ENCODE measurements at regions not wholly inside any gene's neighbourhood (a gene's known extent, or its start where the extent isn't known, plus 50 kb on each side); places are given as distances from the start of the nearest gene placed in this dataset.

DNA sequence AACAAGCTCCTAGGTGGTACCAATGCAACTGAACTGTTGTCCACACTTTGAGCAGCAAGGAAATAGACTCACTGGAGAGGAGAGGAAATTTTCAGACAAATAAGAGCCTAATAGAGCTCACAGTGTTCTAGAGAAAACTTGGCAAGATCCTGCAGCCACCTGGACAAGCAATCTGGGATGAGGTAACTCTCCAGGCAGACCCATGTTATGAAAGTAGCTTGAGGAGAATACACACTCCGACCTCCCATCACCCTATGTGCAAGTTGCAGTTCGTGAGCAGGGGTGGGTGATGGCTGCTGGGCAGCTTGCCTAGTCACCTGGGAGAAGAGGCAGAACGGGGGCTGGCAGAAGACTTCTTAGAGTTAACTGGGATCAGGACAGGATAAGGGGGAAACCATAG lies 102.2 kb downstream of the KLF4 start:
- H3K4me3 ChIP-seq (replicated peaks in 1 of 2; ENCODE audit: low read depth in 2 of 2, low read length in 2 of 2): no peak overlapping the region
- DNase-seq (ENCODE audit: low read depth in 2 of 2): peak; percentile 8 to 20
- TF ChIP-seq, protein P1, sequence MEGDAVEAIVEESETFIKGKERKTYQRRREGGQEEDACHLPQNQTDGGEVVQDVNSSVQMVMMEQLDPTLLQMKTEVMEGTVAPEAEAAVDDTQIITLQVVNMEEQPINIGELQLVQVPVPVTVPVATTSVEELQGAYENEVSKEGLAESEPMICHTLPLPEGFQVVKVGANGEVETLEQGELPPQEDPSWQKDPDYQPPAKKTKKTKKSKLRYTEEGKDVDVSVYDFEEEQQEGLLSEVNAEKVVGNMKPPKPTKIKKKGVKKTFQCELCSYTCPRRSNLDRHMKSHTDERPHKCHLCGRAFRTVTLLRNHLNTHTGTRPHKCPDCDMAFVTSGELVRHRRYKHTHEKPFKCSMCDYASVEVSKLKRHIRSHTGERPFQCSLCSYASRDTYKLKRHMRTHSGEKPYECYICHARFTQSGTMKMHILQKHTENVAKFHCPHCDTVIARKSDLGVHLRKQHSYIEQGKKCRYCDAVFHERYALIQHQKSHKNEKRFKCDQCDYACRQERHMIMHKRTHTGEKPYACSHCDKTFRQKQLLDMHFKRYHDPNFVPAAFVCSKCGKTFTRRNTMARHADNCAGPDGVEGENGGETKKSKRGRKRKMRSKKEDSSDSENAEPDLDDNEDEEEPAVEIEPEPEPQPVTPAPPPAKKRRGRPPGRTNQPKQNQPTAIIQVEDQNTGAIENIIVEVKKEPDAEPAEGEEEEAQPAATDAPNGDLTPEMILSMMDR (IDR thresholded peaks at IDR 0.05; ENCODE audit: low read depth, low read length): no peak

DNA sequence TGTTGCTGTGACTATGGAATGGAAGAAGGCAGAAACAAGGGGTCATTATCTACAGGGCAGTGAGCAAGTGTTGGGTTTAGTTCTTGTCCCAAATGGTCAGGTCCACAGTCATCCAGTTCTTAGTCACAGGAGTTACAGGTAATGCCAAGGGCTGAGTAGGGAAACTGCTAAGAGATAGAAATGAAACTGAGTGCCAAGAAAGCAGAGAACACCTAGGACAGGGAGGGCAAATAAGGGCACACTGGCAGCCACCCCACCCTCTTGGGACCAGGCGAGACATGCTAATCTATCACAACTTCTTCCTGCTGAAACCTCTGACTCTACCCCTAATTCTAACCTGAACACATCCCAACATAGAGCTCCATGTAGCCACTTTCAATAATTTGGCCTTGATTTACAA lies 103.2 kb downstream of the KLF4 start:
- DNase-seq (ENCODE audit: low read depth in 2 of 2): no peak
- no peak overlapping the region for H3K4me3 ChIP-seq (replicated peaks in 1 of 2; ENCODE audit: low read depth in 2 of 2, low read length in 2 of 2)
- TF ChIP-seq, protein P1 (IDR thresholded peaks at IDR 0.05; ENCODE audit: low read depth, low read length): no peak

Measured in cardiac fibroblast (primary cell).